Neural cell (in vitro differentiated cells): ENCODE measurements at regions not wholly inside any gene's neighbourhood (a gene's known extent, or its start where the extent isn't known, plus 50 kb on each side); places are given as distances from the start of the nearest gene placed in this dataset.

Experiments
- H2AFZ ChIP-seq: fragments of 200-600, 300-800 bp; sonication (generic), shearing (Covaris generic); 2 replicates; pipeline ENCODE4 v1.6.0; 2014; ENCODE audit warnings: low read depth, mild to moderate bottlenecking, antibody characterized with exemption, low read length, moderate library complexity
- H3F3A ChIP-seq: fragments of 200-600 bp; shearing (Covaris generic); 2 replicates; pipeline ENCODE4 v1.6.1; 2016; ENCODE audit warnings: mild to moderate bottlenecking, moderate library complexity, mixed read lengths, antibody characterized with exemption, low read length; ENCODE audit not compliant: insufficient read depth, poor library complexity, severe bottlenecking
- H3K27ac ChIP-seq: fragments of 200-600, 300-800 bp; sonication (generic), shearing (Covaris generic); 2 replicates; pipeline ENCODE4 v1.5.1; 2014; ENCODE audit warnings: mild to moderate bottlenecking, low read length, moderate library complexity
- H3K27me3 ChIP-seq: fragments of 300-800, 200-600 bp; sonication (generic), shearing (Covaris generic); 2 replicates; pipeline ENCODE4 v1.6.0; 2014; ENCODE audit warnings: mild to moderate bottlenecking, low read depth, low read length, moderate library complexity; ENCODE audit not compliant: insufficient read depth
- H3K36me3 ChIP-seq: fragments of 300-800, 200-600 bp; sonication (generic), shearing (Covaris generic); 2 replicates; pipeline ENCODE4 v1.5.1; 2014; ENCODE audit warnings: mild to moderate bottlenecking, antibody characterized with exemption, low read length, moderate library complexity; ENCODE audit not compliant: insufficient read depth
- H3K4me2 ChIP-seq: fragments of 300-800, 200-600 bp; sonication (generic), shearing (Covaris generic); 2 replicates; pipeline ENCODE4 v1.6.0; 2014; ENCODE audit warnings: mild to moderate bottlenecking, low read length
- H3K4me3 ChIP-seq: fragments of 300-800, 200-600 bp; sonication (generic), shearing (Covaris generic); 2 replicates; pipeline ENCODE4 v1.5.1; 2014; ENCODE audit warnings: mild to moderate bottlenecking, low read length, moderate library complexity
- H3K79me2 ChIP-seq: fragments of 200-600 bp; shearing (Covaris generic); replicated peaks from 2 replicates; pipeline ENCODE4 v1.6.0; 2014; ENCODE audit warnings: mild to moderate bottlenecking, low read length, moderate library complexity; ENCODE audit not compliant: insufficient read depth
- H3K9ac ChIP-seq: fragments of 300-800, 200-600 bp; sonication (generic), shearing (Covaris generic); 2 replicates; pipeline ENCODE4 v1.6.1; 2016; ENCODE audit warnings: mild to moderate bottlenecking, low read length, mixed read lengths
- H3K9me2 ChIP-seq: fragments of 200-600 bp; shearing (Covaris generic); 2 replicates; pipeline ENCODE4 v1.6.1; 2016; ENCODE audit warnings: mild to moderate bottlenecking, low read length, mixed read lengths; ENCODE audit not compliant: insufficient read depth
- H3K9me3 ChIP-seq: fragments of 200-600, 300-800 bp; sonication (generic), shearing (Covaris generic); 2 replicates; pipeline ENCODE4 v1.6.1; 2016; ENCODE audit warnings: mild to moderate bottlenecking, mixed run types, low read length, moderate library complexity, mixed read lengths
- H4K20me1 ChIP-seq: fragments of 200-600 bp; shearing (Covaris generic); 2 replicates; pipeline ENCODE4 v1.6.1; 2016; ENCODE audit warnings: mild to moderate bottlenecking, mixed run types; ENCODE audit not compliant: insufficient read depth
- CTCF ChIP-seq: fragments of 450-650 bp; IDR thresholded peaks from 2 replicates; pipeline ENCODE4 v1.5.1; 2014; ENCODE audit warnings: antibody characterized with exemption, mild to moderate bottlenecking, moderate library complexity; ENCODE audit not compliant: poor library complexity, severe bottlenecking
- EP300 ChIP-seq: fragments of 450-650 bp; conservative IDR thresholded peaks from 2 replicates; pipeline ENCODE4 v1.6.1; 2014; ENCODE audit warnings: antibody characterized with exemption, mild to moderate bottlenecking, moderate library complexity; ENCODE audit not compliant: poor library complexity, severe bottlenecking
- EZH2 ChIP-seq: fragments of 200-600, 300-800 bp; shearing (Covaris generic), sonication (generic); IDR thresholded peaks from 2 replicates; pipeline ENCODE4 v1.6.1; 2014; ENCODE audit warnings: antibody characterized with exemption, low read length, borderline replicate concordance, mild to moderate bottlenecking; ENCODE audit not compliant: insufficient read depth, poor library complexity, severe bottlenecking
- MXI1 ChIP-seq: fragments of 450-650 bp; conservative IDR thresholded peaks from 2 replicates; pipeline ENCODE4 v1.6.1; 2014; ENCODE audit warnings: antibody characterized with exemption, mild to moderate bottlenecking; ENCODE audit not compliant: poor library complexity, severe bottlenecking
- POLR2AphosphoS5 ChIP-seq: IDR thresholded peaks from 2 replicates; pipeline ENCODE4 v1.6.1; 2012
- RAD21 ChIP-seq: fragments of 450-650 bp; conservative IDR thresholded peaks from 2 replicates; pipeline ENCODE4 v1.6.1; 2014; ENCODE audit warnings: antibody characterized with exemption, mild to moderate bottlenecking, moderate library complexity
- REST ChIP-seq: IDR thresholded peaks from 2 replicates; pipeline ENCODE4 v1.6.1; 2012; ENCODE audit warnings: borderline replicate concordance
- SMC3 ChIP-seq: fragments of 450-650 bp; conservative IDR thresholded peaks from 2 replicates; pipeline ENCODE4 v1.6.1; 2014; ENCODE audit warnings: antibody characterized with exemption, mild to moderate bottlenecking, moderate library complexity; ENCODE audit not compliant: poor library complexity
- TAF1 ChIP-seq: IDR thresholded peaks from 2 replicates; pipeline ENCODE4 v1.6.1; 2012; ENCODE audit warnings: low read depth

GRCh38 chr22:27107386-27107785 is 450.0 kb downstream of the MIAT start:
- H4K20me1 ChIP-seq: no peaks in the 10 kb centered on the region
- no peak overlapping the region for H2AFZ ChIP-seq
- TF ChIP-seq EP300 (no peak), REST (no peak)
- H3K79me2 ChIP-seq: no peaks in the 10 kb centered on the region
- no peaks in the 10 kb centered on the region for H3F3A ChIP-seq
- no peak overlapping the region for H3K4me3 ChIP-seq
- no peaks in the 10 kb centered on the region for H3K36me3 ChIP-seq
- H3K27me3 ChIP-seq: no peaks in the 10 kb centered on the region
- no peak overlapping the region for H3K27ac ChIP-seq
- H3K9me3 ChIP-seq: no peaks in the 10 kb centered on the region
- H3K9ac ChIP-seq: no peak overlapping the region
- H3K9me2 ChIP-seq: no peaks in the 10 kb centered on the region
- H3K4me2 ChIP-seq: no peak overlapping the region

GRCh38 chr22:27107824-27108223 is 450.4 kb downstream of the MIAT start:
- H3K9me3 ChIP-seq: no peaks in the 10 kb centered on the region
- H3K36me3 ChIP-seq: no peaks in the 10 kb centered on the region
- no peak overlapping the region for H2AFZ ChIP-seq
- TF ChIP-seq REST (no peak), TAF1 (no peak), CTCF (no peak), EZH2 (no peak), SMC3 (no peak), MXI1 (no peak), RAD21 (no peak), EP300 (no peak), POLR2AphosphoS5 (no peak)
- no peaks in the 10 kb centered on the region for H4K20me1 ChIP-seq
- H3K9ac ChIP-seq: no peak overlapping the region
- H3K27ac ChIP-seq: no peak overlapping the region
- H3F3A ChIP-seq: no peaks in the 10 kb centered on the region
- H3K4me2 ChIP-seq: no peak overlapping the region
- H3K4me3 ChIP-seq: no peak overlapping the region
- no peaks in the 10 kb centered on the region for H3K79me2 ChIP-seq
- H3K27me3 ChIP-seq: no peaks in the 10 kb centered on the region
- no peaks in the 10 kb centered on the region for H3K9me2 ChIP-seq
